Heart left ventricle (tissue), 16 donors: ENCODE measurements at regions not wholly inside any gene's neighbourhood (a gene's known extent, or its start where the extent isn't known, plus 50 kb on each side); places are given as distances from the start of the nearest gene placed in this dataset.
"Not testable (repeated sequence)": the region's sequence is repeated elsewhere in the genome, so short reads cannot be mapped to it uniquely, and the experiment has no call there.

ENCODE experiments used
- ATAC-seq, 4 donors: fragments of 200-7000 bp; cut with Tn5 transposase; one replicate each; pipeline ENCODE4 v1.9.1; 2020 to 2022; ENCODE audit warnings: moderate library complexity in 4 of 4, mild to moderate bottlenecking in 3 of 4, moderate number of reproducible peaks in 1 of 4
- DNase-seq, 5 donors: peaks; one replicate each; pipeline ENCODE4 v3.0.0-alpha.2; 2020
- H3K27ac ChIP-seq, 12 donors: fragments of 200-600 bp; sonication (generic) in 4 of 12; one replicate each; pipeline versions ENCODE4 v1.5.0 to v1.8.0; 2016 to 2022; ENCODE audit warnings: mild to moderate bottlenecking in 2 of 12
- H3K27me3 ChIP-seq, 9 donors: fragments of 200-600 bp; sonication (generic) in 2 of 9; one replicate each; pipeline versions ENCODE4 v1.5.1 to v1.8.0; 2016 to 2022; ENCODE audit warnings: mild to moderate bottlenecking in 3 of 9
- H3K36me3 ChIP-seq, 9 donors: fragments of 200-600 bp; sonication (generic) in 2 of 9; one replicate each; pipeline versions ENCODE4 v1.5.0 to v1.8.0; 2018 to 2022; ENCODE audit warnings: mild to moderate bottlenecking in 2 of 9
- H3K4me1 ChIP-seq, 12 donors: fragments of 200-600 bp; sonication (generic) in 4 of 12; one replicate each; pipeline versions ENCODE4 v1.5.0 to v1.8.0; 2016 to 2022; ENCODE audit warnings: mild to moderate bottlenecking in 3 of 12
- H3K4me3 ChIP-seq, 12 donors: fragments of 200-600 bp; sonication (generic) in 4 of 12; one replicate each; pipeline versions ENCODE4 v1.5.0 to v1.8.0; 2017 to 2022; ENCODE audit warnings: mild to moderate bottlenecking in 9 of 12, moderate library complexity in 4 of 12
- H3K9me3 ChIP-seq, 12 donors: fragments of 200-600 bp; sonication (generic) in 4 of 12; one replicate each; pipeline versions ENCODE4 v1.5.0 to v1.8.0; 2016 to 2022; ENCODE audit warnings: mild to moderate bottlenecking in 1 of 12
- POLR2A ChIP-seq, 2 donors: fragments of 450-650 bp; IDR thresholded peaks; one replicate each; pipeline ENCODE4 v1.6.1; 2017; ENCODE audit warnings: antibody characterized with exemption in 2 of 2, mild to moderate bottlenecking in 2 of 2, moderate library complexity in 2 of 2
- WGBS, 4 donors: extraction: QIAGEN DNeasy Blood & Tissue Kit in 2 of 4; methylation state at CpG; one replicate each; pipeline versions ENCODE4 v1.1.5 to v1.1.7; 2013 to 2018; 5-methylcytosine and 5-hydroxymethylcytosine counted together
- intact Hi-C, 10 donors: fragments of 100-400 bp; cut with DNase I; formaldehyde crosslinking; loops; one replicate each; pipeline versions ENCODE4 v1.11.1 to v1.14.2; 2022
- TF ChIP-seq, protein P1 (sequence below), 12 donors: fragments of 200-600 bp; sonication (generic) in 4 of 12; IDR thresholded peaks; one replicate each; pipeline versions ENCODE4 v1.5.0 to v1.8.0; 2018 to 2022; ENCODE audit warnings: antibody characterized with exemption in 12 of 12, mild to moderate bottlenecking in 5 of 12
- donor health status: ischemic (EF 13 %, LVEDD 7.1; RV severe dilation, severe dysfunction).
- donor health status: healthy with polysubstance abuse.
- donor health status: DM: no; HTN: yes; CAD: no.
- donor health status: DM: no; HTN: no; CAD: no.
- donor health status: ischemic (EF 25% LVEDD 6.9; RV normal size, moderate dysfunction).
- donor health status: ischemic (EF 25% LVEDD 5.7; RV mildly dilated, moderate dysfunction).
- donor health status: healthy.
- donor health status: DM: yes; HTN: yes; CAD: no.
- donor health status: ischemic (EF 35%, LVEDD 5.7; RV mildly dilated, moderate dysfunction).
- donor health status: nonischemic (EF 11% LVEDD 7.7; RV severe dilation, severe dysfunction).
- donor health status: DM: yes; HTN: yes; CAD: no.
- donor health status: PGD.
- donor health status: ischemic (EF 29% LVEDD 5.4; RV normal size, mild dysfunction).
- donor health status: nonischemic (EF 23%, LVEDD 6.1; RV moderate dilation, normal function).

- no peak overlapping the region for H3K4me3 ChIP-seq
- intact Hi-C loops = no loop called here
- 83 to 86% (median 83%) methylated on average over 16 of the region's 16 CpGs for WGBS, 4 donors
- DNase-seq (no peak), ATAC-seq (no peak)
- H3K4me1 ChIP-seq = no peaks in the 10 kb centered on the region
- no peaks in the 10 kb centered on the region for H3K27me3 ChIP-seq
- no peaks in the 10 kb centered on the region for H3K36me3 ChIP-seq
- H3K27ac ChIP-seq = no peak overlapping the region
- TF ChIP-seq, protein P1, sequence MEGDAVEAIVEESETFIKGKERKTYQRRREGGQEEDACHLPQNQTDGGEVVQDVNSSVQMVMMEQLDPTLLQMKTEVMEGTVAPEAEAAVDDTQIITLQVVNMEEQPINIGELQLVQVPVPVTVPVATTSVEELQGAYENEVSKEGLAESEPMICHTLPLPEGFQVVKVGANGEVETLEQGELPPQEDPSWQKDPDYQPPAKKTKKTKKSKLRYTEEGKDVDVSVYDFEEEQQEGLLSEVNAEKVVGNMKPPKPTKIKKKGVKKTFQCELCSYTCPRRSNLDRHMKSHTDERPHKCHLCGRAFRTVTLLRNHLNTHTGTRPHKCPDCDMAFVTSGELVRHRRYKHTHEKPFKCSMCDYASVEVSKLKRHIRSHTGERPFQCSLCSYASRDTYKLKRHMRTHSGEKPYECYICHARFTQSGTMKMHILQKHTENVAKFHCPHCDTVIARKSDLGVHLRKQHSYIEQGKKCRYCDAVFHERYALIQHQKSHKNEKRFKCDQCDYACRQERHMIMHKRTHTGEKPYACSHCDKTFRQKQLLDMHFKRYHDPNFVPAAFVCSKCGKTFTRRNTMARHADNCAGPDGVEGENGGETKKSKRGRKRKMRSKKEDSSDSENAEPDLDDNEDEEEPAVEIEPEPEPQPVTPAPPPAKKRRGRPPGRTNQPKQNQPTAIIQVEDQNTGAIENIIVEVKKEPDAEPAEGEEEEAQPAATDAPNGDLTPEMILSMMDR (IDR thresholded peaks at IDR 0.05) = no peak
- TF ChIP-seq POLR2A (IDR thresholded peaks at IDR 0.05) = no peak
- peaks cover 0 to 26% (median 3%) of the 10 kb centered on the region in 12 donors for H3K9me3 ChIP-seq
These were observed 754.0 kb upstream of the ADGRB3 start for GRCh38 chr6:67880939-67881705.

GRCh38 chr6:67880343-67880742, 754.7 kb upstream of the ADGRB3 start:
- H3K27ac ChIP-seq, H3K27me3 ChIP-seq, intact Hi-C loops, ATAC-seq, DNase-seq, H3K36me3 ChIP-seq, H3K4me3 ChIP-seq, H3K4me1 ChIP-seq: not testable (repeated sequence)
- 75 to 100% (median 89%) methylated on average over 1 to 3 of the region's 4 CpGs for WGBS, 4 donors
- peaks cover 0 to 22% (median 3%) of the 10 kb centered on the region in 12 donors for H3K9me3 ChIP-seq

DNA sequence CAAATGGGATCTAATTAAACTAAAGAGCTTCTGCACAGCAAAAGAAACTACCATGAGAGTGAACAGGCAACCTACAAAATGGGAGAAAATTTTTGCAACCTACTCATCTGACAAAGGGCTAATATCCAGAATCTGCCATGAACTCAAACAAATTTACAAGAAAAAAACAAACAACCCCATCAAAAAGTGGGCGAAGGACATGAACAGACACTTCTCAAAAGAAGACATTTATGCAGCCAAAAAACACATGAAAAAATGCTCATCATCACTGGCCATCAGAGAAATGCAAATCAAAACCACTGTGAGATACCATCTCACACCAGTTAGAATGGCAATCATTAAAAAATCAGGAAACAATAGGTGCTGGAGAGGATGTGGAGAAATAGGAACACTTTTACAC, 755.2 kb upstream of the ADGRB3 start:
- H3K4me3 ChIP-seq, DNase-seq, H3K36me3 ChIP-seq, H3K4me1 ChIP-seq, H3K27ac ChIP-seq, intact Hi-C loops, ATAC-seq, H3K27me3 ChIP-seq: not testable (repeated sequence)
- WGBS, 4 donors = 71 to 94% (median 89%) methylated on average over 1 of the region's 1 CpG
- peaks cover 0 to 19% (median 3%) of the 10 kb centered on the region in 12 donors for H3K9me3 ChIP-seq

- DNase-seq, ATAC-seq, H3K27ac ChIP-seq, intact Hi-C loops, H3K4me3 ChIP-seq, H3K36me3 ChIP-seq, H3K27me3 ChIP-seq, H3K4me1 ChIP-seq: not testable (repeated sequence)
- peaks cover 0 to 19% (median 3%) of the 10 kb centered on the region in 12 donors for H3K9me3 ChIP-seq
- WGBS, 4 donors = 91 to 100% (median 94%) methylated on average over 1 of the region's 1 CpG
These were observed 755.8 kb upstream of the ADGRB3 start for GRCh38 chr6:67879105-67879904.

DNA sequence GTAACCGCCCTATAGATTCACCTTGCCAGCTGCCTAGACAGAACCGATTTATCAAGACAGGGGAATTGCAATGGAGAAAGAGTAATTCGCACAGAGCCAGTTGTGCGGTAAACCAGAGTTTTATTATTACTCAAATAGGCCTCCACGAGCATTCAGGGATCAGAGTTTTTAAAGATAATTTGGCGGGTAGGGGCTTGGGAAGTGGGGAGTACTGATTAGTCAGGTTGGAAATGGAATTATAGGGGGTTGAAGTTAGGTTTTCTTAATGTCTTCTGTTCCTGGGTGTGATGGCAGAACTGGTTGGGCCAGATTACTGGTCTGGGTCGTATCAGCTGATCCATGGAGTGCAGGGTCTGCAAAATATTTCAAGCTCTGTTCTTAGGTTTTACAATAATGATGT, 756.9 kb upstream of the ADGRB3 start:
- peaks cover 0 to 19% (median 3%) of the 10 kb centered on the region in 12 donors for H3K9me3 ChIP-seq
- 82 to 87% (median 85%) methylated on average over 7 of the region's 7 CpGs for WGBS, 4 donors
- intact Hi-C loops, ATAC-seq, H3K4me1 ChIP-seq, H3K27me3 ChIP-seq, H3K36me3 ChIP-seq, H3K4me3 ChIP-seq, H3K27ac ChIP-seq, DNase-seq: not testable (repeated sequence)

DNA sequence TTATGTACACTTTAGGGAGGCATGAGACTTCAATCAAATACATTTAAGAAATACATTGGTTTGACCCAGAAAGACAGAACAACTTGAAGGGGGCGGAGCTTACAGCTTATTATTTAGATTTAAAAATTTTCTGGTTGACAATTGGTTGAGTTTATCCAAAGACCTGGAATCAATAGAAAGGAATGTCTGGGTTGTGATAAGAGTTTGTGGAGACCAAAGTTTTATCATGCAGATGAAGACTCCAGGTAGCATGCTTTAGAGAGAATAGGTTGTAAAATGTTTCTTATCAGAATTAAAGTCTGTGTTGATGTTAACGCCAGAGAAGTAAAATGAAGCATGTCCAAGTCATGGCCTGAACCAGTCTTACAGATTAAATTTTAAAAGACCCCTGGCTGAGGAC, 757.8 kb upstream of the ADGRB3 start:
- Histone ChIP-seq H3K4me3 (no peak overlapping the region), H3K4me1 (no peaks in the 10 kb centered on the region), H3K9me3 (peaks cover 0 to 15% (median 3%) of the 10 kb centered on the region in 12 donors), H3K36me3 (no peaks in the 10 kb centered on the region), H3K27me3 (no peaks in the 10 kb centered on the region), H3K27ac (no peak overlapping the region)
- intact Hi-C loops = no loop called here
- no peak for ATAC-seq
- no peak for TF ChIP-seq POLR2A (IDR thresholded peaks at IDR 0.05)
- TF ChIP-seq, protein P1 (IDR thresholded peaks at IDR 0.05) = no peak
- no peak for DNase-seq
- 80 to 85% (median 81%) methylated on average over 2 of the region's 2 CpGs for WGBS, 4 donors
